Inferior parietal cortex (tissue), 1 donor: ENCODE measurements at regions not wholly inside any gene's neighbourhood (a gene's known extent, or its start where the extent isn't known, plus 50 kb on each side); places are given as distances from the start of the nearest gene placed in this dataset.
"Not testable (repeated sequence)": the region's sequence is repeated elsewhere in the genome, so short reads cannot be mapped to it uniquely, and the experiment has no call there.

Experiments
- DNase-seq: peaks from one replicate; pipeline ENCODE4 v3.0.0-alpha.2; 2016; ENCODE audit errors: extremely low spot score

- no peak for DNase-seq
Measured at GRCh38 chr13:33550885-33551284, 265.3 kb upstream of the STARD13 start.

- no peak for DNase-seq
Measured at GRCh38 chr13:33554919-33555791, 262.8 kb upstream of the RFC3 start.

GRCh38 chr13:33556828-33557227 lies 261.1 kb upstream of the RFC3 start:
- DNase-seq, result no peak

- no peak for DNase-seq
Measured at GRCh38 chr13:33560726-33561125, 257.2 kb upstream of the RFC3 start.

GRCh38 chr13:33561627-33562026 lies 256.3 kb upstream of the RFC3 start:
- DNase-seq, result no peak

GRCh38 chr13:33571618-33572017 lies 246.3 kb upstream of the RFC3 start:
- DNase-seq, result no peak

GRCh38 chr13:33572322-33572721 lies 245.6 kb upstream of the RFC3 start:
- DNase-seq, result not testable (repeated sequence)

GRCh38 chr13:33575378-33575777 lies 242.6 kb upstream of the RFC3 start:
- DNase-seq, result no peak

- DNase-seq, result no peak
Measured at GRCh38 chr13:33577007-33577406, 240.9 kb upstream of the RFC3 start.

GRCh38 chr13:33578786-33579185 lies 239.2 kb upstream of the RFC3 start:
- no peak for DNase-seq

GRCh38 chr13:33582121-33582520 lies 235.8 kb upstream of the RFC3 start:
- DNase-seq, result no peak

- DNase-seq, result no peak
Measured at GRCh38 chr13:33583398-33583797, 234.6 kb upstream of the RFC3 start.

- DNase-seq, result no peak
Measured at GRCh38 chr13:33590936-33591335, 227.0 kb upstream of the RFC3 start.

- peak; percentile 49 for DNase-seq
Measured at GRCh38 chr13:33606692-33607091, 211.3 kb upstream of the RFC3 start.

- peak; percentile 66 for DNase-seq
Measured at GRCh38 chr13:33610438-33611120, 207.4 kb upstream of the RFC3 start.

GRCh38 chr13:33611121-33611805 lies 206.7 kb upstream of the RFC3 start:
- peak; percentile 68 for DNase-seq

- no peak for DNase-seq
Measured at GRCh38 chr13:33612641-33613638, 205.0 kb upstream of the RFC3 start.

GRCh38 chr13:33615436-33615835 lies 202.5 kb upstream of the RFC3 start:
- DNase-seq, result peak; percentile 63

GRCh38 chr13:33616130-33616529 lies 201.8 kb upstream of the RFC3 start:
- DNase-seq, result no peak

- no peak for DNase-seq
Measured at GRCh38 chr13:33617055-33617454, 200.9 kb upstream of the RFC3 start.

GRCh38 chr13:33624253-33624652 lies 193.7 kb upstream of the RFC3 start:
- DNase-seq, result no peak
